ENCODE measurements at regions not wholly inside any gene's neighbourhood (a gene's known extent, or its start where the extent isn't known, plus 50 kb on each side); places are given as distances from the start of the nearest gene placed in this dataset.

- no peak for DNase-seq (ENCODE audit: extremely low read depth, low read depth)
- no peak for TF ChIP-seq CTCF (IDR thresholded peaks at IDR 0.05; ENCODE audit: low read depth, low read length)
Measured at GRCh38 chr13:90740099-90740498, 607.4 kb upstream of the MIR17HG start.

DNA sequence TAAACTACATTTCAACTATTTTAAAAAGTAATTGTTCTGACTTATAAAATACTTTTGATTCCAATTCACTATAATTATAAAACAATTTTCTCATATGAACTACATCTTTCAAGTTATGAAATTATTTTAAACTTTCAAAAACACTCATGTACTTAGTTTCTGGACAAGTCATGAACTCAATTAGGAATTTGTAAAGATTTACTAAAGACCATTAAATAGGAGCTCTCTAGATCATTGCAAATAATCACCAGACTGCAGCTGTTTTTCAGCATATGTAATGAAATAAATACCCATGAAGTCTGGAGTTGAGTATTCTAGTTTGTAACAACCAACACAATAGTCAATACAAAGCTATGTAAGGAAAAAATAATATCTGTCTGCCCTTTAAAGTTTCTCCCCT is 605.1 kb upstream of the MIR17HG start:
- no peak for TF ChIP-seq CTCF (IDR thresholded peaks at IDR 0.05; ENCODE audit: low read depth, low read length)
- DNase-seq (ENCODE audit: extremely low read depth, low read depth), result no peak

DNA sequence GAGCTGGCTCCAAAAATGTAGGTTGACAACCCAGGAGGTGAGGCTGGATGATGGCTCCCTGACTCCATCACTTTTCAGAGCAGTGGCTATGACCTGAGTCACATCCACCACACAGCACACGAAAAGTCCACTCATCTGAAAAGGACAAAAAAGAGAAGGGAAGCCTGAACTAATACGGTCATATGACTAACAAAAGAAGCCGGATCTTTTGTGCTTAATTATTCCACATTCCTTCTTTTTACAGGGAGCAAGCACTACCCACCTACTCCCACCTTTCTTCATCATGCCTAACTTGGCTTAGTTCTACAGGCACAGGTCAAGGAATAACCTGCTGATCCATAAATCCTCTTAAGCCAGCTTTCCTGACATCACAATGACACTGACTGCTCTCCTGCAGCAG is 601.3 kb upstream of the MIR17HG start:
- no peak for TF ChIP-seq CTCF (IDR thresholded peaks at IDR 0.05; ENCODE audit: low read depth, low read length)
- DNase-seq (ENCODE audit: extremely low read depth, low read depth), result no peak

DNA sequence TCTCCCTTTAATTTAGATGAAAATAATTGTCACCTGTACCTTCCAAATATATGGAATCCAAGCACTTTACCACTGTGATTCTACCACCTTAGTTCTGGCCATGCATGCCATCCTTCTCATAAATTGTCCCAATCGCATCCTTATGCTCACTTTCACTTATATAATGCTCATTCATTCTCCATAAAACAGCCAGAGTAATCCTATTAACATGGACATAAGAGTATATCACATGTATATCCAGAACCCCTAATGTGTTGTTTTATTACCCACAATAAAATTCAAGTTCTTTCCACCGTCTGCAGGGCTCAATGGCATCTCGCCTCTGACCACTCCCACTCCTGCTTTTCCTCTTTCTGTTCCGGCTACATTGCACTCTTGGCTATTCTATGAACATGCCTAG is 597.5 kb upstream of the MIR17HG start:
- DNase-seq (ENCODE audit: extremely low read depth, low read depth), result no peak
- TF ChIP-seq CTCF (IDR thresholded peaks at IDR 0.05; ENCODE audit: low read depth, low read length), result no peak

- TF ChIP-seq CTCF (IDR thresholded peaks at IDR 0.05; ENCODE audit: low read depth, low read length), result no peak
- no peak for DNase-seq (ENCODE audit: extremely low read depth, low read depth)
Measured at GRCh38 chr13:90751026-90751425, 596.5 kb upstream of the MIR17HG start.

GRCh38 chr13:90752070-90752469 is 595.4 kb upstream of the MIR17HG start:
- DNase-seq (ENCODE audit: extremely low read depth, low read depth), result no peak
- no peak for TF ChIP-seq CTCF (IDR thresholded peaks at IDR 0.05; ENCODE audit: low read depth, low read length)

GRCh38 chr13:90757127-90757680 is 590.3 kb upstream of the MIR17HG start:
- DNase-seq (ENCODE audit: extremely low read depth, low read depth), result no peak
- no peak for TF ChIP-seq CTCF (IDR thresholded peaks at IDR 0.05; ENCODE audit: low read depth, low read length)

Data from AG09319 (cell line).